ENCODE measurements at regions not wholly inside any gene's neighbourhood (a gene's known extent, or its start where the extent isn't known, plus 50 kb on each side); places are given as distances from the start of the nearest gene placed in this dataset.

DNA sequence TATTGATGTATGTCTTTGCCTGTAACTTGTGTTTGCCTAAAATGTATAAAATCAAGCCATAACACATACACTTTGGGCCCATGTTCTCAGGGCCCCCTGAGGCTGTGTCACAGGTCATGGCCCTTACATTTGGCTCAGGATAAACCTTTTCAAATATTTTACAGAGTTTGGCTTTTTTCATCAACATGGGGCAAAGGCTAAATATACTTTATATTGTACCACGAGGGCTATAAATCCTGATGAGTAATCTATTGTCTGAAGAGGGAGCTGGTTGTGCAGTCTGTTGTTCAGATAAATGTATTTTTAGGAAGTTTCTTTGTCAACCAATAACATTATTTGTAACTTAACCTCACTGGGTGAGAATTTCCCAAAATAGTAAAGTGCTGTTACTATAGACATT is 404.6 kb upstream of the DDI1 start:
- CTCF ChIA-PET: interaction anchor here (0.7 kb wide), 2 partner anchors 28 to 737 kb away, joined by 3 to 4 read pairs; no protein-coding TSS in a partner anchor
- POLR2A ChIA-PET: no interaction called here
- Histone ChIP-seq H3K27ac (ENCODE audit: extremely low read depth, low read depth, low read length) (no peak overlapping the region), H3K36me3 (ENCODE audit: control insufficient read depth in 2 of 2, insufficient read depth in 1 of 2, low read length in 2 of 2) (no peaks in the 10 kb centered on the region), H3K4me3 (ENCODE audit: low read depth, low read length) (no peak overlapping the region), H3K9me3 (ENCODE audit: control insufficient read depth, insufficient read depth, low read depth, low read length) (no peaks in the 10 kb centered on the region), H3K4me1 (ENCODE audit: control insufficient read depth, insufficient read depth, low read length) (no peaks in the 10 kb centered on the region)
- TF ChIP-seq ZNF394 (tag by site-specific recombination; IDR thresholded peaks at IDR 0.05; ENCODE audit: borderline replicate concordance) (no peak), ZNF324 (tag by site-specific recombination; IDR thresholded peaks at IDR 0.05) (no peak), ZNF341 (tag by site-specific recombination; IDR thresholded peaks at IDR 0.05; ENCODE audit: low read depth) (no peak), ZNF768 (tag by site-specific recombination; IDR thresholded peaks at IDR 0.05) (no peak), ZIC2 (tag by site-specific recombination; IDR thresholded peaks at IDR 0.05) (no peak), OVOL3 (tag by site-specific recombination; IDR thresholded peaks at IDR 0.05) (no peak), ZNF211 (tag by site-specific recombination; IDR thresholded peaks at IDR 0.05; ENCODE audit: low read depth) (no peak), PRDM1 (tag by site-specific recombination; IDR thresholded peaks at IDR 0.05) (no peak), ZFHX2 (tag by site-specific recombination; conservative IDR thresholded peaks at IDR 0.05) (no peak), ZNF146 (tag by site-specific recombination; IDR thresholded peaks at IDR 0.05) (no peak), SETDB1 (IDR thresholded peaks at IDR 0.05; ENCODE audit: insufficient read length, low read length) (no peak), MEIS1 (CRISPR knock-in tag; IDR thresholded peaks at IDR 0.05; ENCODE audit: borderline replicate concordance) (no peak), ZNF274 (IDR thresholded peaks at IDR 0.05; ENCODE audit: low read length) (no peak), ZNF274 (tag by site-specific recombination; IDR thresholded peaks at IDR 0.05; ENCODE audit: borderline replicate concordance) (no peak), ZNF16 (tag by site-specific recombination; IDR thresholded peaks at IDR 0.05; ENCODE audit: low read depth) (no peak), ZNF26 (tag by site-specific recombination; IDR thresholded peaks at IDR 0.05) (no peak), MYNN (tag by site-specific recombination; IDR thresholded peaks at IDR 0.05; ENCODE audit: borderline replicate concordance) (no peak), ZNF133 (tag by site-specific recombination; IDR thresholded peaks at IDR 0.05) (no peak), ZFP3 (tag by site-specific recombination; IDR thresholded peaks at IDR 0.05; ENCODE audit: low read depth) (no peak), ZBTB48 (tag by site-specific recombination; IDR thresholded peaks at IDR 0.05) (no peak)

GRCh38 chr11:103633068-103633788 is 403.2 kb upstream of the DDI1 start:
- Histone ChIP-seq H3K27ac (ENCODE audit: extremely low read depth, low read depth, low read length) (no peak overlapping the region), H3K4me1 (ENCODE audit: control insufficient read depth, insufficient read depth, low read length) (no peaks in the 10 kb centered on the region), H3K36me3 (ENCODE audit: control insufficient read depth in 2 of 2, insufficient read depth in 1 of 2, low read length in 2 of 2) (no peaks in the 10 kb centered on the region), H3K9me3 (ENCODE audit: control insufficient read depth, insufficient read depth, low read depth, low read length) (no peaks in the 10 kb centered on the region), H3K4me3 (ENCODE audit: low read depth, low read length) (no peak overlapping the region)
- ChIA-PET CTCF (no interaction called here), POLR2A (interaction anchor here (1.5 kb wide), 1 partner anchor 18 kb away, joined by 3 read pairs; no protein-coding TSS in a partner anchor)
- TF ChIP-seq YY2 (tag by site-specific recombination; IDR thresholded peaks at IDR 0.05) (no peak), MYNN (tag by site-specific recombination; IDR thresholded peaks at IDR 0.05; ENCODE audit: borderline replicate concordance) (no peak), ZNF624 (tag by site-specific recombination; IDR thresholded peaks at IDR 0.05) (no peak), ZEB2 (tag by site-specific recombination; IDR thresholded peaks at IDR 0.05) (no peak), ZNF610 (tag by site-specific recombination; IDR thresholded peaks at IDR 0.05; ENCODE audit: borderline replicate concordance) (no peak), ZNF248 (tag by site-specific recombination; IDR thresholded peaks at IDR 0.05) (no peak), GLIS2 (tag by site-specific recombination; IDR thresholded peaks at IDR 0.05) (no peak), GLI4 (tag by site-specific recombination; IDR thresholded peaks at IDR 0.05) (no peak), ZFP41 (tag by site-specific recombination; IDR thresholded peaks at IDR 0.05; ENCODE audit: borderline replicate concordance) (no peak), GFI1B (tag by site-specific recombination; IDR thresholded peaks at IDR 0.05) (no peak)
- TF ChIP-seq, protein P1, sequence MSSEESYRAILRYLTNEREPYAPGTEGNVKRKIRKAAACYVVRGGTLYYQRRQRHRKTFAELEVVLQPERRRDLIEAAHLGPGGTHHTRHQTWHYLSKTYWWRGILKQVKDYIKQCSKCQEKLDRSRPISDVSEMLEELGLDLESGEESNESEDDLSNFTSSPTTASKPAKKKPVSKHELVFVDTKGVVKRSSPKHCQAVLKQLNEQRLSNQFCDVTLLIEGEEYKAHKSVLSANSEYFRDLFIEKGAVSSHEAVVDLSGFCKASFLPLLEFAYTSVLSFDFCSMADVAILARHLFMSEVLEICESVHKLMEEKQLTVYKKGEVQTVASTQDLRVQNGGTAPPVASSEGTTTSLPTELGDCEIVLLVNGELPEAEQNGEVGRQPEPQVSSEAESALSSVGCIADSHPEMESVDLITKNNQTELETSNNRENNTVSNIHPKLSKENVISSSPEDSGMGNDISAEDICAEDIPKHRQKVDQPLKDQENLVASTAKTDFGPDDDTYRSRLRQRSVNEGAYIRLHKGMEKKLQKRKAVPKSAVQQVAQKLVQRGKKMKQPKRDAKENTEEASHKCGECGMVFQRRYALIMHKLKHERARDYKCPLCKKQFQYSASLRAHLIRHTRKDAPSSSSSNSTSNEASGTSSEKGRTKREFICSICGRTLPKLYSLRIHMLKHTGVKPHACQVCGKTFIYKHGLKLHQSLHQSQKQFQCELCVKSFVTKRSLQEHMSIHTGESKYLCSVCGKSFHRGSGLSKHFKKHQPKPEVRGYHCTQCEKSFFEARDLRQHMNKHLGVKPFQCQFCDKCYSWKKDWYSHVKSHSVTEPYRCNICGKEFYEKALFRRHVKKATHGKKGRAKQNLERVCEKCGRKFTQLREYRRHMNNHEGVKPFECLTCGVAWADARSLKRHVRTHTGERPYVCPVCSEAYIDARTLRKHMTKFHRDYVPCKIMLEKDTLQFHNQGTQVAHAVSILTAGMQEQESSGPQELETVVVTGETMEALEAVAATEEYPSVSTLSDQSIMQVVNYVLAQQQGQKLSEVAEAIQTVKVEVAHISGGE (tag by site-specific recombination; conservative IDR thresholded peaks at IDR 0.05; ENCODE audit: low read depth): no peak
- TF ChIP-seq, protein P2, sequence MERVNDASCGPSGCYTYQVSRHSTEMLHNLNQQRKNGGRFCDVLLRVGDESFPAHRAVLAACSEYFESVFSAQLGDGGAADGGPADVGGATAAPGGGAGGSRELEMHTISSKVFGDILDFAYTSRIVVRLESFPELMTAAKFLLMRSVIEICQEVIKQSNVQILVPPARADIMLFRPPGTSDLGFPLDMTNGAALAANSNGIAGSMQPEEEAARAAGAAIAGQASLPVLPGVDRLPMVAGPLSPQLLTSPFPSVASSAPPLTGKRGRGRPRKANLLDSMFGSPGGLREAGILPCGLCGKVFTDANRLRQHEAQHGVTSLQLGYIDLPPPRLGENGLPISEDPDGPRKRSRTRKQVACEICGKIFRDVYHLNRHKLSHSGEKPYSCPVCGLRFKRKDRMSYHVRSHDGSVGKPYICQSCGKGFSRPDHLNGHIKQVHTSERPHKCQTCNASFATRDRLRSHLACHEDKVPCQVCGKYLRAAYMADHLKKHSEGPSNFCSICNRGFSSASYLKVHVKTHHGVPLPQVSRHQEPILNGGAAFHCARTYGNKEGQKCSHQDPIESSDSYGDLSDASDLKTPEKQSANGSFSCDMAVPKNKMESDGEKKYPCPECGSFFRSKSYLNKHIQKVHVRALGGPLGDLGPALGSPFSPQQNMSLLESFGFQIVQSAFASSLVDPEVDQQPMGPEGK (tag by site-specific recombination; IDR thresholded peaks at IDR 0.05): no peak

Measured in HEK293 (cell line).